Activated CD8-positive, alpha-beta memory T cell treated with anti-CD3 and anti-CD28 coated beads for 48 hours (primary cell): ENCODE measurements at regions not wholly inside any gene's neighbourhood (a gene's known extent, or its start where the extent isn't known, plus 50 kb on each side); places are given as distances from the start of the nearest gene placed in this dataset.
"Not testable (repeated sequence)": the region's sequence is repeated elsewhere in the genome, so short reads cannot be mapped to it uniquely, and the experiment has no call there.

ENCODE experiments used
- DNase-seq, 3 experiments: peaks; one replicate each; pipeline ENCODE4 v3.0.0-alpha.2; 2020; ENCODE audit warnings: low read depth in 2 of 3, low spot score in 2 of 3

- DNase-seq: no peak
Observed at GRCh38 chr15:91413142-91413541, 313.1 kb downstream of the SV2B start.

DNA sequence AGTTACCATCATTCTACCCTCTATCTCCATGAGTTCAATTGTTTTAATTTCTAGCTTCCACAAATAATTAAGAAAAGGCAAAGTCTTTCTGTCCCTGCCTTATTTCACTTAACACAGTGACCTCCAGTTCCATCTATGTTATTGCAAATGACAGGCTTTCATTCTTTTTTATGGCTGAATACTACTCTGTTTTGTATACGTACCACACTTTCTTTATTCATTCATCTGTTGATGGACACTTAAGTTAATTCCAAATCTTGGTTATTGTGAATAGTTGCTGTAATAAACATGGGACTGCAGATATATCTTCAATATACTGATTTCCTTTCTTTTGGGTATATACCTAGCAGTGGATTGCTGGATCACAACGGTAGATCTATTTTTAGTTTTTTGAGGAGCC, 314.1 kb downstream of the SV2B start:
- DNase-seq: no peak

- DNase-seq: not testable (repeated sequence)
Observed at GRCh38 chr15:91415258-91415657, 315.2 kb downstream of the SV2B start.

- DNase-seq: no peak
Observed at GRCh38 chr15:91420689-91421088, 320.6 kb downstream of the SV2B start.

DNA sequence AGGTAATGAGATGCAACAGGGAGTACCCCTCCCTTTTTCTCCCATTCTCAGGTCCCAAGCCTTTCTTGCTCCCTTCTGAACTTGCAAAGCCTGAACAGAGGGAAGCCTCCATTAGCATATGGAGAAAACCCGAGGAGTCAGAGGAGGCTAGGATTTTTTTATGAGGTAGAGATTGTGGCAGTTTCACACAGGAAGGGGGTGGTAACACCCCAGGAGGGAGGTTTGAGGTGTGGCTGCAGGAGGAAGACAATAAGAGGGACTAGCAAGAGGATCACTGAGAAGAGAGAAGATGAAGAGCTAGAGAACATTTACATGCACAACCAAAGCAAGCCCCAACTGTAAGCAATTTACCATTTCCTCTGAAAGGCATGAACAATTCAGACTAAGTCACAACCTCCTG, 322.7 kb downstream of the SV2B start:
- DNase-seq: no peak

GRCh38 chr15:91424001-91424400, 323.9 kb downstream of the SV2B start:
- no peak for DNase-seq

DNA sequence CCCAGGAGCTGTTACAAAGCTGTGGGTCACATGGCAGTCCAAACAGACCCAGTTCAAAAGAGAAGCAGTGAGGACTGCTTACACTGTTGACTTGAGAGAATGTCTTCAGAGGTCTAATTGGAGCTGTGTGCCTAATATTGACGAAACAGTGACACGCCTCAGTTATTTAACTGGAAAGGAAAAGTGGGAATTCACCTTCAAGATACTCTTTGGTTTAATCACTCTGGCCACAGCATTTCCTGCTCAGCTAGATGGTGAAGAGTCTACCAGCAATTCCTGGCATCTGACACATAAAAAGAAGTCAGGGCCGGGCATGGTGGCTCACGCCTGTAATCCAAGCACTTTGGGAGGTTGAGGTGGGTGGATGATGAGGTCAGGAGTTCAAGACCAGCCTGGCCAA, 326.4 kb downstream of the SV2B start:
- DNase-seq: no peak

DNA sequence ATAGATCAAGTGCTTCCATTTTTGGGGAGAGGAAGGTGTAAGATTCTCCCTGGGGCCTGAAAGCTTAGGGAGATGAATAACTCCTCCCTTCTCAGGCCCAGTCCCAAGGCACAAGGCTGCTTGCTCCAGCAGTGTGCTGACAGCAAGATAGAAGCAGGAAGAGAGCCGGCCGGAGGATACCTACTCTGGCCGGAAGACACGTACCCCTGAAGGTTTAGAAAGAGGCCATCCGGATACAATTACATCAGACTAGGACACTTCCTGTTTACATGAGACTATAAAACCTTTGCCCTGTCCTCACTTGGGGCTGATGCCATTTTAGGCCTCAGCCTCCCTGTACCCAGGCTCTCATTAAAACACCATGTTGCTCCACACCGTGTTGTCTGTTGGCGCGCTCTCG, 329.9 kb downstream of the SV2B start:
- DNase-seq: no peak

DNA sequence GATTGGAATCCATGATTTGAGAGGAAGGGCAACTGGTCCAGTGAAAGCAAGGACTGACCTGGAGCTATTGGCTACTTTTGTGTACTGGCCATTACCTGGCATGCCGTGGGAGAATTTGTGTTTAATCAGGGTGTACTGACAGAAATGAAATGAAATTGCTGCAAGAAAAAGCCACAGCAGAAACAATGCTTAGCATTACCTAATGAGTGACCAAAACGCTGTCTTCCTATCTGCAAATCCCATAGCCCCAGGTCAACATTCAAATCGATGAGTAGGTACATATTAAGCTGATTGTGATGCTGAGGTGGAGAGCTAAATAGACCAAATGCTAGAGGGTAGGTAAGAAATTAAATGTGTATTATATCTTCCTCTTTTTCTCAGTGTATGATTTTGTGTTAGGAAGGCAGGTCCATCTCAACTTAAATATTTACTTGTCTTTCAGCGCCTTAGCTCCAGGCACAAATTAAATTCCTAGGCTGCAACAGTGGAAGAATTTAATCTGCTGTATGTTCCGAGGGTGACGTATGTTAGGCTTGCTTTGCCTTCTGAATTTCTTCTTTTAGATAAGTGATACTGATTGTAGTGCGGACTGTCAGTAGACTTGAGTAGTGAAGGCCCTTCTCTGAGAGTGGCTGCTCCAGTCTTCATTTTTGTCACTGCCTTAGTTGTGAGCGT, 331.1 kb downstream of the SV2B start:
- DNase-seq: no peak

DNA sequence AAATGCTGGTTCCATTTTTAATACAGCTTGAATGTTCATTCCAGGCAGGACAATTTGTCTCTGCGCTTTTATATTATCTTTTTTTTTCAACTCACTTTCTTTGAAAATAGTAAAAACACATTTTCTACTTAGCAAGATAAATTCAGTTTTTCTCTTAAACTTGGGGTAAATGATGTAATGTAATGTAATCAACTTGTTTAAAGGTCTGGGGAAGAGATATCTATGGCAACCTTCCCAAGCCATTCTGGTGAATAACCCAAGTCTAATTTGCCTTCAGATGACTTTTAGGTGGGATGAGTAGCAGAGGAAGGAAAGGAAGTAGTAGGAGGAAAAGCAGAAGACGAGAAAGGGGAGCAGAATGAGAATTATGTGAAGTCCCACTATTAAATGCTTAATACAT, 335.1 kb downstream of the SV2B start:
- no peak for DNase-seq

- DNase-seq: no peak
Observed at GRCh38 chr15:91444656-91445055, 344.6 kb downstream of the SV2B start.

GRCh38 chr15:91445695-91446228, 345.7 kb downstream of the SV2B start:
- no peak for DNase-seq

- no peak for DNase-seq
Observed at GRCh38 chr15:91447991-91448644, 348.1 kb downstream of the SV2B start.

- not testable (repeated sequence) for DNase-seq
Observed at GRCh38 chr15:91453376-91453775, 353.3 kb downstream of the SV2B start.

DNA sequence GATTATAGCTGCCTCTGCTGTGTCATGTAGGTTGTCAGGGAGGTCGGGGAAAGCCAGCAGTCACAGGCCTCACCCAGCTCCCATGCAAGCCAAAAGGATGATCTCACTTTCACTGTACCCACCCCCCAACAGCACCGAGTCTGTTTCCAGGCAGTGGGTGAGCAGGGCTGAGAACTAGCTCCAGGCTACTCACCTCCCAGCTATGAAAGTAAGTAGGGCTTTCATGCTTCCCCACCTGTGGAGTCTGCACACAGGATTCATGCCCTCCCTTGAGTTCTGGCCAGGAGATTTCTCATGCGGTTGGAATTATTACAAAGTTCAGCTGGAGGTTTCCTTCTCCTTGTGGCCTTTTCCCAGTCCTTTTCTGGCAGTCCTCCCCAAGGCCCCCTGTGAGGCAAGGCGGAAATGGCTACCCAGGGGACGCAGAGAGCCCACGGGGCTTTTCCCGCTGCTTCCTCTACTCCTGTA, 356.2 kb downstream of the SV2B start:
- no peak for DNase-seq

- DNase-seq: no peak
Observed at GRCh38 chr15:91456921-91457320, 356.9 kb downstream of the SV2B start.

DNA sequence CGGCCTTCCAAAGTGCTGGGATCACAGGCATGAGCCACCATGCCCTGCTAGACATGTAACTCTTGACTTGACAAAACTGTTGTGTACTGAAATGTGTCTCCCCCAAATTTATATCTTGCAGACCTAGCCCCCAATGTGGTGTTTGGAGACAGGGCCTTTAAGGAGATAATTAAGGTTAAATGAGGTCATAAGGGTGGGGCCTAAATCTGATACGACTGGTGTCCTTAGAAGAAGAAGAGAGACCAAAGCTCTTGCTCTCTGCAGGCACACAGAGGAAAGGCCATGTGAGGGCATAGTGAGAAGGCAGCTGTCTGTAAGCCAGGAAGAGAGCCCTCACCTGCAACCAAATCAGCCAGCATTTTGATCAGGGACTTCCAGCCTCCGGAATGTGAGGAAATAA, 361.3 kb downstream of the SV2B start:
- DNase-seq: no peak

DNA sequence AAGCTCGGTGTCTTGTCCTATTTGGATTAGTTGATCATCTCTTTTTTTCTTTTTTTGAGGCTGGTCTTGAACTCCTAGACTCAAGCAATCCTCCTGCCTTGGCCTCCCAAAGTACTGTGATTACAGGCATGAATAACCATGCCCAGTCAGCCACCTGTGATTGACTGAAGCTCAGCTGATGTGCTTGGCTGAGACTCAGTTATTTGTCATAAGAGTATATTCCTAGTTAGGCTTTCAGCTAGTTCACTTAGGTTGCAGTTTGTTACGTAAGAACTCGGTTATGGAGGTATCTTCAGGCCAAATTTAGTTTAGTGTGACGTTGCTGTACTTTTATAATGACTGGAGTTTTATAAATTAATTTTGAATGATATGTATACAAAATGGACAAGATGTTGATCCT, 365.0 kb downstream of the SV2B start:
- no peak for DNase-seq

DNA sequence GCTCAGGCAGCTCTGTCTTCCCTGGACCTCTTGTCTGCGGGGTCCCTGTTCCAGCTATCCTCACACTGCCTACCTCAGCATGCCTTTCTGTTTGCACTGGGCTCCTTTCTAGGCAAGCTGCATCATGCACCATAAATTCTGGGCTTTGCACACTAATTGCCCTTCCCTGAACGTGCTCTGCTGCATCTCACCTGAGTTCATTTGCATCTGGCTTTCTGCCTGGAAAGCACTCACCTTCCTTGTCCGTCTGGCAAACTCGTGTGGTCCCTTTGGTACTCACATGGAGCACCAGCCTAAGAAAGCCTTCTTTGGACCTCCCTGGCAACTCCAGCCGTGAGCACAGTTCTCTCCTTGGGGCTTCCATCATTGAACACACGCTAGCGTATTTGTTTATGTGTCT, 365.6 kb downstream of the SV2B start:
- no peak for DNase-seq

DNA sequence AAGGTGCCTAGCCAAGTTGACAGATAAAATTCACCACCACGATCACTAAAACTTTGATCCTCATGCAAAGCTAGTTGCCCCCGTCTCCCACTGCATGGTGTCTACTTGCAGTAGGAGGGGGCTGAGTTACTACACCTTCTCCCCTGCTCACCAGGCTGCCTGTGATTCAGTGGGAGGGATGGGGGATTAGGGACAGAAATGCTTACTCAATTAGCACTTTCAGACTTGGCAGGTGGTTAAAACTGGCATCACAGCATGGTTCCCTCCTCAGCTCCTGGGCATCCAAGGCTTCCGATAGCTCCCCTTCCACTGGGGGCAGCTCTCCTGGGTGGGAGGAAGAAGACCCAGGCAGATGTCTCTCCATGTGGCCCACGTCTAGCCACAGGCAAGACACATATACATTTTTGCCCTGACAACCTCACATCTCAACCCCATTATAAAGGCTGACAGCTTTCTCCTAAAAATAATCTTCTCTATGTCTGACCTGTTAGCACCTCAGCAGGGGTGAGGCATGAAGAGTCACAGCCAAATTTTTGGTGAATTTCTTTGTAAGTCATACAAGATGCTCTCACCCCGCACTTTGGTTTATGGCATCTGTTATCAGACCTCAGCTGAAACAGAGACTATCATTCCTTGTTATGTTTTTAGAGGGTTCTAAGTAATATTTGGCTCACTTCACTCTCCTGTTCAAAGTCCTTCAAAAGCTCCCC, 369.0 kb downstream of the SV2B start:
- DNase-seq: no peak

DNA sequence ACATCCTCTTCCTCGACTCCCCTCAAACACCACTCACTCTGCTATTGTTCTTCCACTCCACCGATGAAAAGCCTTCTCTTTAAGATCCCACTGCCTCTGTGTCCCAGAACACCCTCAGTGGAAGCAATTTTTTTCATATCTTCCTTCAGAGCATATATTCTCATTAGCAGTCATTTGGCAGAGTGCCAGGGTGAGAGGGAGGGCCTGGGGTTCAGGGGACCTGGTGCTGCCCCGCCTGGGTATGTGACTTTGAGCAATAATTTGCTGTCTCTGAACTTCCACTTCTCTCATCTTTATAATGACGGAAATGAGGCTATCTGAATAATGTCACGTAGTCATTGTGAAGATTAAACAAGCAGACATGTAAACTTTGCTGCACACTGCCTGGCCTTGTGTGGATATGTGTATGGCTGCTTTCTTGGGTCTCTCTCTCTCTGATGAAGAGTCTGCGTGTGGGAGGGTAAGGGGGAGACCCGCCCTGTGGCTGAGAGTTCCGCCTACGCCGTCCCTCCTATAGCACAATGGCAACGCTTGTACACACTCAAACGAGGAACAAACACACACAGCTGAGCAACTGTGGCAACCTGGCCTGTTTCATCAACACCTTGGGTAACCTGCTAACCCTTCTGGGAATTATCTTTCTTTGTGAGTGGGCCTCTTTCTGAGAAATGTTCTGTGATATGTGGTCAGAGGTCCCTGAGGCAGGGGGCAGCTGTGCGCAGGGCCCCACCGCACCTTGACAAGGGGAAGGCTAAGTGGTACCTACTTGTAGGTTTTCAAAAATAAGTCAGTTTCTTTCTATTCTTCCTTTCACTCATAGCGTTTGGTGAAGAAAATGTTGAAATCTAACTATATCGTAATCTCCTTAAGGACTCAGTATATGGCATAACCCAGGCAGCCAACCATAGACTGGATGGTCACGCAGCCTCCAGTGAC, 369.8 kb downstream of the SV2B start:
- DNase-seq: peak in 2 of 3 experiments; percentile 27 to 52
